Activated naive CD4-positive, alpha-beta T cell treated with anti-CD3 and anti-CD28 coated beads, Interleukin-2, amount 50 U/mL, for 72 hours (primary cell): ENCODE measurements at regions not wholly inside any gene's neighbourhood (a gene's known extent, or its start where the extent isn't known, plus 50 kb on each side); places are given as distances from the start of the nearest gene placed in this dataset.
"Not testable (repeated sequence)": the region's sequence is repeated elsewhere in the genome, so short reads cannot be mapped to it uniquely, and the experiment has no call there.

Source experiments
- ATAC-seq, 2 donors: fragments of 150-1000 bp; cut with Tn5 transposase; 2 replicates each; pipeline ENCODE4 v1.10.0; 2021; ENCODE audit warnings: mild to moderate bottlenecking in 2 of 2, moderate library complexity in 2 of 2
- DNase-seq, 2 donors: peaks; one replicate each; pipeline ENCODE4 v3.0.0; 2021 to 2022; ENCODE audit warnings: low spot score in 2 of 2
- H3K27ac Mint-ChIP-seq, 2 donors: one replicate each; pipeline ENCODE4 v1.8.0; 2022; ENCODE audit warnings: mild to moderate bottlenecking in 2 of 2, mixed read lengths in 2 of 2
- H3K36me3 Mint-ChIP-seq, 2 donors: one replicate each; pipeline ENCODE4 v1.8.0; 2022; ENCODE audit warnings: mixed read lengths in 2 of 2
- H3K9me3 Mint-ChIP-seq, 2 donors: one replicate each; pipeline ENCODE4 v1.8.0; 2022; ENCODE audit warnings: mixed read lengths in 2 of 2

- ATAC-seq (peak; percentile 60 to 67), DNase-seq (peak in 1 of 2 donors; percentile 26)
- no peak overlapping the region for H3K27ac Mint-ChIP-seq
- H3K9me3 Mint-ChIP-seq = no peaks in the 10 kb centered on the region
- H3K36me3 Mint-ChIP-seq = no peaks in the 10 kb centered on the region
Observed at GRCh38 chr2:224650815-224651439, 65.2 kb downstream of the CCDC195 start.

DNA sequence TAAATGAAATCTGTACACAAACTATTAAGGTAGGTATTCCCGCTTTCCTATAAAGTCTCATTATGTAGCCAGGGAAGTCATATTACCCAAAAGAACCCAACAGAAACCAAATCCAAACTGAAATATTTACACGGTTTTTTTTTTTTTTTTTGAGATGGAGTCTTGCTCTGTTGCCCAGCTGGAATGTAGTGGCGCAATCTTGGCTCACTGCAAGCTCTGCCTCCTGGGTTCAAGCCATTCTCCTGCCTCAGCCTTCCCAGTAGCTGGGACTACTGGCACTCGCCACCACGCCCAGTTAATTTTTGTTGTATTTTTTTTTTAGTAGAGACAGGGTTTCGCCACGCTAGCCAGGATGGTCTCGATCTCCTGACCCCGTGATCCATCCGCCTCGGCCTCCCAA lies 62.5 kb upstream of the CUL3 start:
- H3K9me3 Mint-ChIP-seq, H3K27ac Mint-ChIP-seq, ATAC-seq, DNase-seq, H3K36me3 Mint-ChIP-seq: not testable (repeated sequence)

GRCh38 chr2:224646242-224646846 lies 61.2 kb upstream of the CUL3 start:
- DNase-seq (peak in 1 of 2 donors; percentile 12), ATAC-seq (peak; percentile 18 to 53)
- H3K27ac Mint-ChIP-seq = no peak overlapping the region

DNA sequence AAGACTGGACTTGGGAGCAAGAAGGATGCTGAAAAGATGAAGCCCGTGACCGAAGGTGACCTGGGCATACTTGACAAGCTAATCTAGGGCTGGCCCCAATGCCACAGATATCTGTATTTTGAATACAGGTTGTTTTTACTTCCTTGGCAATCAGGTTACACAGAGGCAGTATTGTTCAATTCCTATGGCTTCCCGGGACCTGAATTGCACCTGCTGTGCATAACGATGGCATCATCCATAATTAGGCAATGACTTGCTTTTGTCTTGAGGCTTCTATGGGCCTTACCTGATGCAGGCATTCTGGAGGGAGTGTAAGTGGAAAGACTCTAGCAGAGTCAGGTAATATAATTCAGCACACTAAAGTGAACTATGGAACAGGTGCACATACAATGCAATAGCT lies 60.6 kb upstream of the CUL3 start:
- ATAC-seq = no peak
- Mint-ChIP-seq H3K36me3 (no peaks in the 10 kb centered on the region), H3K9me3 (no peaks in the 10 kb centered on the region), H3K27ac (no peak overlapping the region)
- no peak for DNase-seq

More at GRCh38 chr2:224646242-224646846, 61.2 kb upstream of the CUL3 start:
- Mint-ChIP-seq H3K9me3 (no peaks in the 10 kb centered on the region), H3K36me3 (no peaks in the 10 kb centered on the region)

DNA sequence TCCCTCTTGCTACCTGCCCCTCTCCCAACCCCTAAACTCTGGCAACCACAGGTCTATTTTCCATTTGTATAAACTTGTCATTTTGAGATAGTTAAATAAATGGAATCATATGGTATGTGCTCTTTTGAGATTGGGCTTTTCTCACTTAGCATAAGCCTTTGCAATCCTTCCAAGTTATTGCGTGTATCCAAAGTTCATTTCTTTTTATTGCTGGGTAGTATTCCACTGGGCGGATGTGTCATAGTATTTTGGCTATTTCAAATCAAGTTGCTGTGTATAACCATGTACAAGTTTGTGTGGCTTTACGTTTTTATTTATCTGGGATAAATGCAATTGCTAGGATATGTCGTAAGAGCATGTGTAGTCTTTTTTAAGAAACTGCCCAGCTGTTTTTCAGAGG lies 55.5 kb upstream of the CUL3 start:
- Mint-ChIP-seq H3K27ac (no peak overlapping the region), H3K9me3 (no peaks in the 10 kb centered on the region), H3K36me3 (peaks cover 0 to 6% of the 10 kb centered on the region in 2 donors)
- DNase-seq = no peak
- ATAC-seq = no peak

GRCh38 chr2:224638301-224638823 lies 53.2 kb upstream of the CUL3 start:
- DNase-seq = peak in 1 of 2 donors; percentile 10
- H3K36me3 Mint-ChIP-seq = peaks cover 0 to 6% of the 10 kb centered on the region in 2 donors
- peak overlapping the region; percentile 81 to 91 for H3K27ac Mint-ChIP-seq
- H3K9me3 Mint-ChIP-seq = no peaks in the 10 kb centered on the region
- ATAC-seq = peak; percentile 76 to 89
